Amniotic stem cell (primary cell): ENCODE measurements at regions not wholly inside any gene's neighbourhood (a gene's known extent, or its start where the extent isn't known, plus 50 kb on each side); places are given as distances from the start of the nearest gene placed in this dataset.
"Not testable (repeated sequence)": the region's sequence is repeated elsewhere in the genome, so short reads cannot be mapped to it uniquely, and the experiment has no call there.

ENCODE experiments used
- DNase-seq: peaks from one replicate; lab custom pipeline; 2025; lab: John Stamatoyannopoulos, UW

- no peak for DNase-seq
Observed at GRCh38 chr6:84581494-84582259, 182.7 kb downstream of the TBX18 start.

- no peak for DNase-seq
Observed at GRCh38 chr6:84579404-84579803, 185.0 kb downstream of the TBX18 start.

- DNase-seq, result no peak
Observed at GRCh38 chr6:84576029-84576428, 188.4 kb downstream of the TBX18 start.

GRCh38 chr6:84575264-84575663, 189.1 kb downstream of the TBX18 start:
- DNase-seq, result no peak

- no peak for DNase-seq
Observed at GRCh38 chr6:84569882-84570281, 194.5 kb downstream of the TBX18 start.

- no peak for DNase-seq
Observed at GRCh38 chr6:84568971-84569370, 195.4 kb downstream of the TBX18 start.

- DNase-seq, result not testable (repeated sequence)
Observed at GRCh38 chr6:84565718-84566117, 198.7 kb downstream of the TBX18 start.

GRCh38 chr6:84560436-84561390, 203.7 kb downstream of the TBX18 start:
- DNase-seq, result no peak

GRCh38 chr6:84556541-84557335, 207.7 kb downstream of the TBX18 start:
- DNase-seq, result no peak

- no peak for DNase-seq
Observed at GRCh38 chr6:84554706-84555105, 209.7 kb downstream of the TBX18 start.

GRCh38 chr6:84554074-84554473, 210.3 kb downstream of the TBX18 start:
- DNase-seq, result no peak

GRCh38 chr6:84553527-84553926, 210.9 kb downstream of the TBX18 start:
- no peak for DNase-seq

GRCh38 chr6:84551797-84552196, 212.6 kb downstream of the TBX18 start:
- DNase-seq, result no peak

GRCh38 chr6:84549917-84550316, 214.5 kb downstream of the TBX18 start:
- DNase-seq, result no peak

GRCh38 chr6:84547341-84547801, 217.0 kb downstream of the TBX18 start:
- DNase-seq, result no peak

GRCh38 chr6:84546427-84546914, 217.9 kb downstream of the TBX18 start:
- DNase-seq, result no peak

GRCh38 chr6:84539122-84539856, 225.1 kb downstream of the TBX18 start:
- DNase-seq, result no peak

GRCh38 chr6:84536885-84537638, 227.3 kb downstream of the TBX18 start:
- no peak for DNase-seq

- no peak for DNase-seq
Observed at GRCh38 chr6:84528201-84528600, 236.2 kb downstream of the TBX18 start.

- no peak for DNase-seq
Observed at GRCh38 chr6:84526631-84527030, 237.8 kb downstream of the TBX18 start.
